ENCODE measurements at regions not wholly inside any gene's neighbourhood (a gene's known extent, or its start where the extent isn't known, plus 50 kb on each side); places are given as distances from the start of the nearest gene placed in this dataset.
A peak's percentile ranks its signal among the peaks of the same experiment; 100 is the strongest.
"Not testable (repeated sequence)": the region's sequence is repeated elsewhere in the genome, so short reads cannot be mapped to it uniquely, and the experiment has no call there.

GRCh38 chr20:29874476-29875202 lies 1382.8 kb upstream of the DEFB115 start:
- H3K27ac Mint-ChIP-seq: no peak overlapping the region
- Histone ChIP-seq H2BK120ac (ENCODE audit: low read depth, low read length, poor library complexity, severe bottlenecking) (no peak overlapping the region), H3K14ac (ENCODE audit: insufficient read depth, low read length) (no peak overlapping the region), H4K8ac (replicated peaks; ENCODE audit: insufficient read length, low read depth, low read length) (no peak overlapping the region), H2AK5ac (ENCODE audit: insufficient read length, low read length) (no peak overlapping the region), H3K4me1 (ENCODE audit: insufficient read depth, low read length) (no peaks in the 10 kb centered on the region), H3K23ac (ENCODE audit: insufficient read length, low read depth, low read length) (no peak overlapping the region), H2BK15ac (ENCODE audit: low read depth, low read length) (no peak overlapping the region), H3K27ac (ENCODE audit: insufficient read length, low read depth, low read length) (no peak overlapping the region), H3K27me3 (ENCODE audit: insufficient read depth, low read length) (no peaks in the 10 kb centered on the region), H3K56ac (ENCODE audit: insufficient read length, low read depth, low read length) (no peak overlapping the region), H2BK5ac (ENCODE audit: insufficient read length, low read length) (no peak overlapping the region), H3K79me1 (ENCODE audit: insufficient read depth, low read depth, low read length, poor library complexity, severe bottlenecking) (no peaks in the 10 kb centered on the region), H4K91ac (ENCODE audit: insufficient read length, low read depth, low read length) (no peak overlapping the region), H3K79me2 (ENCODE audit: insufficient read depth, low read length) (no peaks in the 10 kb centered on the region), H3K23me2 (ENCODE audit: insufficient read length, low read depth, low read length, poor library complexity, severe bottlenecking) (no peaks in the 10 kb centered on the region), H4K20me1 (ENCODE audit: control insufficient read depth, insufficient read depth, insufficient read length) (no peaks in the 10 kb centered on the region), H3K9me3 (ENCODE audit: control insufficient read depth, low read depth, low read length) (peaks cover 63% of the 10 kb centered on the region), H4K5ac (ENCODE audit: insufficient read length, low read depth, low read length) (no peak overlapping the region), H3K4me2 (ENCODE audit: insufficient read depth, insufficient read length, low read length) (no peak overlapping the region), H2BK12ac (ENCODE audit: insufficient read length, low read depth, low read length) (no peak overlapping the region), H2AFZ (ENCODE audit: low read length) (no peak overlapping the region), H3T11ph (ENCODE audit: low read length) (no peak overlapping the region), H3K9ac (ENCODE audit: extremely low read depth, insufficient read length, low read length) (no peak overlapping the region), H3K18ac (ENCODE audit: insufficient read length, low read depth, low read length) (no peak overlapping the region), H2BK20ac (ENCODE audit: low read depth, low read length, poor library complexity, severe bottlenecking) (no peak overlapping the region), H3K4ac (ENCODE audit: low read depth, low read length) (no peak overlapping the region)
- peaks cover 32 to 64% (median 35%) of the 10 kb centered on the region in 3 experiments for H3K36me3 Mint-ChIP-seq (ENCODE audit: insufficient read depth in 1 of 3, low read depth in 3 of 3)
- no peak for DNase-seq
- H3K4me3 Mint-ChIP-seq: no peak overlapping the region
- H3K4me1 Mint-ChIP-seq: no peaks in the 10 kb centered on the region
- H3K9me3 Mint-ChIP-seq: peaks cover 97 to 98% of the 10 kb centered on the region in 2 experiments
- H3K27me3 Mint-ChIP-seq (ENCODE audit: low read depth): peaks cover 17% of the 10 kb centered on the region
- WGBS (ENCODE audit: extremely low coverage, insufficient read length, low lambda C conversion rate): no CpG with 5 or more reads among the region's 25 CpGs
- TF ChIP-seq CTCF (conservative IDR thresholded peaks at IDR 0.05): no peak

- Mint-ChIP-seq H3K36me3 (ENCODE audit: insufficient read depth in 1 of 3, low read depth in 3 of 3) (peaks cover 30 to 66% (median 36%) of the 10 kb centered on the region in 3 experiments), H3K9me3 (peaks cover 96 to 97% of the 10 kb centered on the region in 2 experiments), H3K27me3 (ENCODE audit: low read depth) (peaks cover 17% of the 10 kb centered on the region), H3K4me3 (peak overlapping the region in 1 of 2 experiments; percentile 31; a peak in 1 of 5 replicates)
- H3K9me3 ChIP-seq (ENCODE audit: control insufficient read depth, low read depth, low read length): peaks cover 63% of the 10 kb centered on the region
- H4K8ac ChIP-seq (replicated peaks; ENCODE audit: insufficient read length, low read depth, low read length); H3K23ac ChIP-seq (ENCODE audit: insufficient read length, low read depth, low read length); H2AK5ac ChIP-seq (ENCODE audit: insufficient read length, low read length); H3K18ac ChIP-seq (ENCODE audit: insufficient read length, low read depth, low read length); H3K4ac ChIP-seq (ENCODE audit: low read depth, low read length); H2AFZ ChIP-seq (ENCODE audit: low read length); H3K79me2 ChIP-seq (ENCODE audit: insufficient read depth, low read length); H3K4me1 Mint-ChIP-seq; H3K23me2 ChIP-seq (ENCODE audit: insufficient read length, low read depth, low read length, poor library complexity, severe bottlenecking); H3K4me1 ChIP-seq (ENCODE audit: insufficient read depth, low read length); H3K4me2 ChIP-seq (ENCODE audit: insufficient read depth, insufficient read length, low read length); H3K27ac Mint-ChIP-seq; H4K91ac ChIP-seq (ENCODE audit: insufficient read length, low read depth, low read length); H4K5ac ChIP-seq (ENCODE audit: insufficient read length, low read depth, low read length); H2BK12ac ChIP-seq (ENCODE audit: insufficient read length, low read depth, low read length); DNase-seq; H2BK120ac ChIP-seq (ENCODE audit: low read depth, low read length, poor library complexity, severe bottlenecking); H3T11ph ChIP-seq (ENCODE audit: low read length); H3K79me1 ChIP-seq (ENCODE audit: insufficient read depth, low read depth, low read length, poor library complexity, severe bottlenecking); H3K9ac ChIP-seq (ENCODE audit: extremely low read depth, insufficient read length, low read length); H4K20me1 ChIP-seq (ENCODE audit: control insufficient read depth, insufficient read depth, insufficient read length); H3K56ac ChIP-seq (ENCODE audit: insufficient read length, low read depth, low read length); H3K14ac ChIP-seq (ENCODE audit: insufficient read depth, low read length); H2BK20ac ChIP-seq (ENCODE audit: low read depth, low read length, poor library complexity, severe bottlenecking); H2BK5ac ChIP-seq (ENCODE audit: insufficient read length, low read length); H2BK15ac ChIP-seq (ENCODE audit: low read depth, low read length); H3K27me3 ChIP-seq (ENCODE audit: insufficient read depth, low read length); H3K27ac ChIP-seq (ENCODE audit: insufficient read length, low read depth, low read length): not testable (repeated sequence)
- no CpG with 5 or more reads among the region's 27 CpGs for WGBS (ENCODE audit: extremely low coverage, insufficient read length, low lambda C conversion rate)
These were observed 1382.0 kb upstream of the DEFB115 start for GRCh38 chr20:29875321-29876083.

Measured in H9 (cell line).